ENCODE measurements at regions not wholly inside any gene's neighbourhood (a gene's known extent, or its start where the extent isn't known, plus 50 kb on each side); places are given as distances from the start of the nearest gene placed in this dataset.
A peak's percentile ranks its signal among the peaks of the same experiment; 100 is the strongest.

GRCh38 chr2:61721382-61721781 lies 132.5 kb downstream of the FAM161A start:
- no peak overlapping the region for H3K27ac Mint-ChIP-seq
- no peak for DNase-seq
- ChIA-PET CTCF (no interaction called here), POLR2A (no interaction called here)
- Histone ChIP-seq H3K4me3 (ENCODE audit: low read length) (no peak overlapping the region), H3K36me3 (ENCODE audit: insufficient read depth, low read length) (no peaks in the 10 kb centered on the region), H3K27me3 (ENCODE audit: insufficient read depth, low read length, poor library complexity, severe bottlenecking) (no peaks in the 10 kb centered on the region), H3K9me3 (ENCODE audit: low read length) (no peaks in the 10 kb centered on the region), H3K27ac (ENCODE audit: low read depth, low read length) (no peak overlapping the region), H3K4me1 (ENCODE audit: insufficient read depth, low read length) (no peaks in the 10 kb centered on the region)
- H3K4me3 Mint-ChIP-seq = no peak overlapping the region
- H3K36me3 Mint-ChIP-seq = peaks cover 0 to 12% (median 2%) of the 10 kb centered on the region in 3 donors
- no peaks in the 10 kb centered on the region for H3K4me1 Mint-ChIP-seq
- peaks cover 0 to 4% (median 3%) of the 10 kb centered on the region in 5 donors for H3K9me3 Mint-ChIP-seq
- H3K27me3 Mint-ChIP-seq = peaks cover 6 to 18% of the 10 kb centered on the region in 2 donors

- H3K4me3 Mint-ChIP-seq = no peak overlapping the region
- H3K36me3 Mint-ChIP-seq = peaks cover 0 to 7% (median under 1%) of the 10 kb centered on the region in 3 donors
- DNase-seq = no peak
- H3K27ac ChIP-seq (ENCODE audit: low read depth, low read length) = no peak overlapping the region
- H3K27ac Mint-ChIP-seq = no peak overlapping the region
- no peaks in the 10 kb centered on the region for H3K36me3 ChIP-seq (ENCODE audit: insufficient read depth, low read length)
- POLR2A ChIA-PET = no interaction called here
- H3K27me3 Mint-ChIP-seq = peaks cover 6 to 14% of the 10 kb centered on the region in 2 donors
- H3K9me3 Mint-ChIP-seq = peaks cover 0 to under 1% (median 0%) of the 10 kb centered on the region in 5 donors
- H3K27me3 ChIP-seq (ENCODE audit: insufficient read depth, low read length, poor library complexity, severe bottlenecking) = no peaks in the 10 kb centered on the region
- no peaks in the 10 kb centered on the region for H3K4me1 Mint-ChIP-seq
- H3K9me3 ChIP-seq (ENCODE audit: low read length) = no peaks in the 10 kb centered on the region
- no peaks in the 10 kb centered on the region for H3K4me1 ChIP-seq (ENCODE audit: insufficient read depth, low read length)
- no peak overlapping the region for H3K4me3 ChIP-seq (ENCODE audit: low read length)
- CTCF ChIA-PET = no interaction called here
Observed at GRCh38 chr2:61720911-61721310, 132.9 kb downstream of the FAM161A start.

- no peaks in the 10 kb centered on the region for H3K36me3 Mint-ChIP-seq
- Histone ChIP-seq H3K36me3 (ENCODE audit: insufficient read depth, low read length) (no peaks in the 10 kb centered on the region), H3K27ac (ENCODE audit: low read depth, low read length) (no peak overlapping the region), H3K4me3 (ENCODE audit: low read length) (no peak overlapping the region), H3K9me3 (ENCODE audit: low read length) (no peaks in the 10 kb centered on the region), H3K4me1 (ENCODE audit: insufficient read depth, low read length) (no peaks in the 10 kb centered on the region), H3K27me3 (ENCODE audit: insufficient read depth, low read length, poor library complexity, severe bottlenecking) (no peaks in the 10 kb centered on the region)
- peak overlapping the region in 1 of 8 donors; percentile 85 for H3K27ac Mint-ChIP-seq
- H3K27me3 Mint-ChIP-seq = peaks cover 6 to 12% of the 10 kb centered on the region in 2 donors
- DNase-seq = no peak
- H3K4me1 Mint-ChIP-seq = no peaks in the 10 kb centered on the region
- CTCF ChIA-PET = no interaction called here
- POLR2A ChIA-PET = no interaction called here
- no peaks in the 10 kb centered on the region for H3K9me3 Mint-ChIP-seq
- H3K4me3 Mint-ChIP-seq = no peak overlapping the region
Observed at GRCh38 chr2:61718965-61719364, 134.9 kb downstream of the FAM161A start.

GRCh38 chr2:61715506-61715905 lies 138.4 kb downstream of the FAM161A start:
- no peaks in the 10 kb centered on the region for H3K4me1 ChIP-seq (ENCODE audit: insufficient read depth, low read length)
- POLR2A ChIA-PET = no interaction called here
- Mint-ChIP-seq H3K27ac (no peak overlapping the region), H3K4me3 (no peak overlapping the region), H3K4me1 (no peaks in the 10 kb centered on the region), H3K36me3 (no peaks in the 10 kb centered on the region), H3K27me3 (peaks cover 6 to 12% of the 10 kb centered on the region in 2 donors), H3K9me3 (no peaks in the 10 kb centered on the region)
- no peaks in the 10 kb centered on the region for H3K27me3 ChIP-seq (ENCODE audit: insufficient read depth, low read length, poor library complexity, severe bottlenecking)
- DNase-seq = no peak
- CTCF ChIA-PET = no interaction called here
- no peaks in the 10 kb centered on the region for H3K9me3 ChIP-seq (ENCODE audit: low read length)
- H3K4me3 ChIP-seq (ENCODE audit: low read length) = no peak overlapping the region
- H3K36me3 ChIP-seq (ENCODE audit: insufficient read depth, low read length) = no peaks in the 10 kb centered on the region
- H3K27ac ChIP-seq (ENCODE audit: low read depth, low read length) = no peak overlapping the region

- no peaks in the 10 kb centered on the region for H3K36me3 ChIP-seq (ENCODE audit: insufficient read depth, low read length)
- Mint-ChIP-seq H3K27ac (peak overlapping the region in 2 of 8 donors; percentile 49 to 63), H3K4me1 (no peaks in the 10 kb centered on the region), H3K36me3 (no peaks in the 10 kb centered on the region), H3K27me3 (peaks cover 3 to 7% of the 10 kb centered on the region in 2 donors), H3K4me3 (no peak overlapping the region), H3K9me3 (no peaks in the 10 kb centered on the region)
- no peak overlapping the region for H3K4me3 ChIP-seq (ENCODE audit: low read length)
- H3K27me3 ChIP-seq (ENCODE audit: insufficient read depth, low read length, poor library complexity, severe bottlenecking) = no peaks in the 10 kb centered on the region
- H3K4me1 ChIP-seq (ENCODE audit: insufficient read depth, low read length) = no peaks in the 10 kb centered on the region
- DNase-seq = no peak
- POLR2A ChIA-PET = no interaction called here
- CTCF ChIA-PET = no interaction called here
- no peaks in the 10 kb centered on the region for H3K9me3 ChIP-seq (ENCODE audit: low read length)
- H3K27ac ChIP-seq (ENCODE audit: low read depth, low read length) = no peak overlapping the region
Observed at GRCh38 chr2:61714210-61714609, 139.7 kb downstream of the FAM161A start.

- no peak for DNase-seq
- H3K4me1 ChIP-seq (ENCODE audit: insufficient read depth, low read length) = no peaks in the 10 kb centered on the region
- Mint-ChIP-seq H3K27ac (no peak overlapping the region), H3K4me3 (no peak overlapping the region), H3K9me3 (peaks cover 0 to 2% (median 0%) of the 10 kb centered on the region in 5 donors), H3K4me1 (no peaks in the 10 kb centered on the region), H3K36me3 (no peaks in the 10 kb centered on the region), H3K27me3 (peaks cover 3% of the 10 kb centered on the region in 2 donors)
- POLR2A ChIA-PET = interaction anchor here (0.5 kb wide), 1 partner anchor 913 kb away, joined by 3 read pairs; no protein-coding TSS in a partner anchor
- H3K9me3 ChIP-seq (ENCODE audit: low read length) = no peaks in the 10 kb centered on the region
- no peak overlapping the region for H3K4me3 ChIP-seq (ENCODE audit: low read length)
- no peak overlapping the region for H3K27ac ChIP-seq (ENCODE audit: low read depth, low read length)
- no peaks in the 10 kb centered on the region for H3K36me3 ChIP-seq (ENCODE audit: insufficient read depth, low read length)
- no peaks in the 10 kb centered on the region for H3K27me3 ChIP-seq (ENCODE audit: insufficient read depth, low read length, poor library complexity, severe bottlenecking)
- CTCF ChIA-PET = interaction anchor here (1.3 kb wide), 1 partner anchor 11 kb away, joined by 4 read pairs; no protein-coding TSS in a partner anchor
Observed at GRCh38 chr2:61713457-61713856, 140.4 kb downstream of the FAM161A start.

- H3K27ac Mint-ChIP-seq = no peak overlapping the region
- H3K9me3 Mint-ChIP-seq = peaks cover 0 to 2% (median 0%) of the 10 kb centered on the region in 5 donors
- POLR2A ChIA-PET = no interaction called here
- Histone ChIP-seq H3K4me3 (ENCODE audit: low read length) (no peak overlapping the region), H3K27me3 (ENCODE audit: insufficient read depth, low read length, poor library complexity, severe bottlenecking) (no peaks in the 10 kb centered on the region), H3K4me1 (ENCODE audit: insufficient read depth, low read length) (no peaks in the 10 kb centered on the region), H3K9me3 (ENCODE audit: low read length) (no peaks in the 10 kb centered on the region), H3K27ac (ENCODE audit: low read depth, low read length) (no peak overlapping the region), H3K36me3 (ENCODE audit: insufficient read depth, low read length) (no peaks in the 10 kb centered on the region)
- peaks cover 0 to 4% (median 0%) of the 10 kb centered on the region in 3 donors for H3K4me1 Mint-ChIP-seq
- H3K4me3 Mint-ChIP-seq = no peak overlapping the region
- DNase-seq = no peak
- H3K27me3 Mint-ChIP-seq = no peaks in the 10 kb centered on the region
- CTCF ChIA-PET = no interaction called here
- no peaks in the 10 kb centered on the region for H3K36me3 Mint-ChIP-seq
Observed at GRCh38 chr2:61712060-61712459, 141.8 kb downstream of the FAM161A start.

GRCh38 chr2:61710711-61711110 lies 143.1 kb downstream of the FAM161A start:
- no peak overlapping the region for H3K4me3 Mint-ChIP-seq
- no peak for DNase-seq
- peaks cover 0 to 4% (median 0%) of the 10 kb centered on the region in 3 donors for H3K4me1 Mint-ChIP-seq
- no peaks in the 10 kb centered on the region for H3K4me1 ChIP-seq (ENCODE audit: insufficient read depth, low read length)
- no peak overlapping the region for H3K4me3 ChIP-seq (ENCODE audit: low read length)
- peaks cover 0 to 2% (median 0%) of the 10 kb centered on the region in 5 donors for H3K9me3 Mint-ChIP-seq
- ChIA-PET POLR2A (no interaction called here), CTCF (no interaction called here)
- no peaks in the 10 kb centered on the region for H3K9me3 ChIP-seq (ENCODE audit: low read length)
- H3K27ac ChIP-seq (ENCODE audit: low read depth, low read length) = no peak overlapping the region
- H3K27me3 Mint-ChIP-seq = no peaks in the 10 kb centered on the region
- no peak overlapping the region for H3K27ac Mint-ChIP-seq
- H3K27me3 ChIP-seq (ENCODE audit: insufficient read depth, low read length, poor library complexity, severe bottlenecking) = no peaks in the 10 kb centered on the region
- no peaks in the 10 kb centered on the region for H3K36me3 ChIP-seq (ENCODE audit: insufficient read depth, low read length)
- no peaks in the 10 kb centered on the region for H3K36me3 Mint-ChIP-seq
